Erythroblast (primary cell): ENCODE measurements at regions not wholly inside any gene's neighbourhood (a gene's known extent, or its start where the extent isn't known, plus 50 kb on each side); places are given as distances from the start of the nearest gene placed in this dataset.

ENCODE experiments used
- GATA1 ChIP-seq: IDR thresholded peaks from 2 replicates; pipeline ENCODE4 v1.6.1; 2011; ENCODE audit warnings: low read depth, mild to moderate bottlenecking, control low read depth, low read length, moderate library complexity
- POLR2A ChIP-seq: IDR thresholded peaks from 2 replicates; pipeline ENCODE4 v1.6.1; 2011; ENCODE audit warnings: mild to moderate bottlenecking, low read length

DNA sequence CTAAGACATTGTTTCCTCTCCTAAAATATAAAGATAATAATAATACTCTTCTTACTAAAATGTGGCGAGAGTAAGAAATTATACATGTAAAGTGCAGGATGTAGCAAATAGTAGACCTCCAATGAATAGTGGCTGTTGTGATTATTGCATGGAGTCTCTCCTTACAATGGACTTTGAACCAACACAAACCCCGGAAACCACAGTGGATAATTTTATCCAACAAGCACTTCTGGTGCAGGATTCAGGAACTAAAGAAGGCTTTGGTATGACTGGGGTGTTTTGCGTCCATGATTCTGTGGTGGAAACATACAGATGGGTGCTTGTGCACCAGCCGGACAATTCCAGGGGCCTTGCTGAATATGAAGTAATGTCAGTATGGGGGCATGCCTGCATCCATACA lies 146.4 kb upstream of the UBASH3B start:
- no peak for TF ChIP-seq POLR2A
- no peak for TF ChIP-seq GATA1
